ENCODE measurements at regions not wholly inside any gene's neighbourhood (a gene's known extent, or its start where the extent isn't known, plus 50 kb on each side); places are given as distances from the start of the nearest gene placed in this dataset.
"Not testable (repeated sequence)": the region's sequence is repeated elsewhere in the genome, so short reads cannot be mapped to it uniquely, and the experiment has no call there.

DNA sequence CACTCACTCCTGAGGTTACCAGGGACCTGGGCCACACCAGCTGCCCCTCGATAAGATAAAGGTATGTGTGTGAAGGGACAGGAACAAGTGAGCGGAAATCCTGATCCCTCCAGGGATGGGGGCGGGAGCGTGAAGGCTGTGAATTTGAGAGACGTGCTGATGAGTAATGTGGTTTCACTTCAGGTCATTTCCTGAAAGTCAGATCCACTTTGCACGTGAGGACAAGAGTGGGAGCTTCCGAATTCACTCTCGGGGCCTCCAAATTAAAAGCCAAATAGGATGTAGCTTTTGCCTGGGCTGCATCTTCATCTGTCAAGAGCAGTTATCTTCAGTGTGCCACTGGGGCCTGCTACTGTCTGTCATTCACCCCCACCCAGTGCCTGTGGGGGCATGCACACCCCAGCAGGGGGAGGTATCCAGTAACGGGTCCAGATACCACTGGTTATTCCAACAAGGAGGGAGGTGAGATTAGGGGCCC, 87.4 kb upstream of the LHX1 start:
- Mint-ChIP-seq H3K4me1 (peaks cover 10% of the 10 kb centered on the region), H3K36me3 (ENCODE audit: low read depth) (no peaks in the 10 kb centered on the region), H3K9me3 (no peaks in the 10 kb centered on the region), H3K27ac (ENCODE audit: unreplicated experiment) (no peak overlapping the region), H3K4me3 (no peak overlapping the region), H3K27me3 (ENCODE audit: low read depth) (no peaks in the 10 kb centered on the region)
- no peak for DNase-seq (ENCODE audit: low read depth, low spot score)
- TF ChIP-seq, protein P1, sequence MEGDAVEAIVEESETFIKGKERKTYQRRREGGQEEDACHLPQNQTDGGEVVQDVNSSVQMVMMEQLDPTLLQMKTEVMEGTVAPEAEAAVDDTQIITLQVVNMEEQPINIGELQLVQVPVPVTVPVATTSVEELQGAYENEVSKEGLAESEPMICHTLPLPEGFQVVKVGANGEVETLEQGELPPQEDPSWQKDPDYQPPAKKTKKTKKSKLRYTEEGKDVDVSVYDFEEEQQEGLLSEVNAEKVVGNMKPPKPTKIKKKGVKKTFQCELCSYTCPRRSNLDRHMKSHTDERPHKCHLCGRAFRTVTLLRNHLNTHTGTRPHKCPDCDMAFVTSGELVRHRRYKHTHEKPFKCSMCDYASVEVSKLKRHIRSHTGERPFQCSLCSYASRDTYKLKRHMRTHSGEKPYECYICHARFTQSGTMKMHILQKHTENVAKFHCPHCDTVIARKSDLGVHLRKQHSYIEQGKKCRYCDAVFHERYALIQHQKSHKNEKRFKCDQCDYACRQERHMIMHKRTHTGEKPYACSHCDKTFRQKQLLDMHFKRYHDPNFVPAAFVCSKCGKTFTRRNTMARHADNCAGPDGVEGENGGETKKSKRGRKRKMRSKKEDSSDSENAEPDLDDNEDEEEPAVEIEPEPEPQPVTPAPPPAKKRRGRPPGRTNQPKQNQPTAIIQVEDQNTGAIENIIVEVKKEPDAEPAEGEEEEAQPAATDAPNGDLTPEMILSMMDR (conservative IDR thresholded peaks at IDR 0.05): no peak

GRCh38 chr17:36850790-36851189, 86.5 kb upstream of the LHX1 start:
- Mint-ChIP-seq H3K27ac (ENCODE audit: unreplicated experiment) (no peak overlapping the region), H3K4me1 (peaks cover 10% of the 10 kb centered on the region), H3K36me3 (ENCODE audit: low read depth) (no peaks in the 10 kb centered on the region), H3K4me3 (no peak overlapping the region), H3K27me3 (ENCODE audit: low read depth) (no peaks in the 10 kb centered on the region), H3K9me3 (no peaks in the 10 kb centered on the region)
- no peak for DNase-seq (ENCODE audit: low read depth, low spot score)
- TF ChIP-seq, protein P1 (conservative IDR thresholded peaks at IDR 0.05): no peak

DNA sequence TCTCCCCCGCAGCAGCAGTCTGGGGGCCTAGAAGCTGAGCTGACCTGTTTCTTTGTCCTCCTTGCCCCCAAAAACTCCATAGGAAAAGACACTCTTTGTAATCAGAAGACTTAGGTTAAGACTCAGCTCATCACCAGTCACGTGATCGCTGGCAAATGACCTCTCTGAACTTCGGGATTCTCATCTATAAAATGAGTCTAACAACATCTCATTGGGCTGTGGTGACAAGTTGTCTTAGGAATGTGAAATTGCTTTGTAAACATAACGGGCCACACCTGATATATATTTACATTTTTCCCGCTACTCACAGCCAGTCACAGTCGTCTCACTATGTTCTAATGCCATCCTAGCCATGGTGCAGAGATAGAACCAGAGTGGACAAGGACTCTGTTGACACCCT, 86.0 kb upstream of the LHX1 start:
- Mint-ChIP-seq H3K9me3 (no peaks in the 10 kb centered on the region), H3K4me3 (no peak overlapping the region), H3K27me3 (ENCODE audit: low read depth) (peaks cover under 1% of the 10 kb centered on the region), H3K4me1 (peaks cover 10% of the 10 kb centered on the region), H3K27ac (ENCODE audit: unreplicated experiment) (no peak overlapping the region), H3K36me3 (ENCODE audit: low read depth) (no peaks in the 10 kb centered on the region)
- DNase-seq (ENCODE audit: low read depth, low spot score): no peak
- TF ChIP-seq, protein P1 (conservative IDR thresholded peaks at IDR 0.05): no peak

DNA sequence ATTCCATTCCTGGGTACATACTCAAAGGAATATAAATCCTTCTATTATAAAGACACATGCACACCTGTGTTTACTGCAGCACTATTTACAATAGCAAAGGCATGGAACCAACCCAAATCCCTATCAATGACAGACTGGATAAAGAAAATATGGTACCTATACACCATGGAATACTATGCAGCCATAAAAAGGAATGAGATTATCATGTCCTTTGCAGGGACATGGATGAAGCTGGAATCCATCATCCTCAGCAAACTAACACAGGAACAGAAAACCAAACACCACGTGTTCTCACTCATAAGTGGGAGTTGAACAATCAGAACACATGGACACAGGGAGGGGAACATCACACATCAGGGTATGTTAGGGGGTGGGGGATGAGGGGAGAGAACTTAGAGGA, 84.8 kb upstream of the LHX1 start:
- H3K27ac Mint-ChIP-seq (ENCODE audit: unreplicated experiment); H3K36me3 Mint-ChIP-seq (ENCODE audit: low read depth); DNase-seq (ENCODE audit: low read depth, low spot score); H3K4me3 Mint-ChIP-seq; H3K27me3 Mint-ChIP-seq (ENCODE audit: low read depth); H3K4me1 Mint-ChIP-seq; H3K9me3 Mint-ChIP-seq: not testable (repeated sequence)

DNA sequence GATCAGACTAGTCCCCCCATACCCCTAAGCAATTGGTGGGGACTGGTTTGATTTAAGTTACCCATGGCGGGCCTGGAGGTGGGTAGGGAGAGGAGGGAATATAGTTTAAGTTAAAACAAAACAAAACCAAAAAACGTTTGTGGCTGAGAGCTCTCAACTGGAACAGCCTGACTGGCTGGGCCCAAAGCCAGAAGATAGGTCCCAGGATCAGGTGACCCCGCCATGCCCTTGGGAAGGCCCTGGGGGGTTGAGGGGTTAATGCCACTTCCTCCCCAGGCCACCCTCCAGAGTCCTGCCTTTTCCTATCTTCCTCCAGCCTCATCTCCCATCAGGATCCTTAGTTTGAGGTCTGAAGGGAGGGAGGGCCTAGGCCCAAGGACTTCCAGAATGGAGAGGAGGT, 82.3 kb upstream of the LHX1 start:
- H3K27ac Mint-ChIP-seq (ENCODE audit: unreplicated experiment): no peak overlapping the region
- no peaks in the 10 kb centered on the region for H3K9me3 Mint-ChIP-seq
- DNase-seq (ENCODE audit: low read depth, low spot score): no peak
- TF ChIP-seq, protein P1 (conservative IDR thresholded peaks at IDR 0.05): no peak
- peaks cover 3% of the 10 kb centered on the region for H3K27me3 Mint-ChIP-seq (ENCODE audit: low read depth)
- peaks cover 7% of the 10 kb centered on the region for H3K4me1 Mint-ChIP-seq
- no peaks in the 10 kb centered on the region for H3K36me3 Mint-ChIP-seq (ENCODE audit: low read depth)
- no peak overlapping the region for H3K4me3 Mint-ChIP-seq

DNA sequence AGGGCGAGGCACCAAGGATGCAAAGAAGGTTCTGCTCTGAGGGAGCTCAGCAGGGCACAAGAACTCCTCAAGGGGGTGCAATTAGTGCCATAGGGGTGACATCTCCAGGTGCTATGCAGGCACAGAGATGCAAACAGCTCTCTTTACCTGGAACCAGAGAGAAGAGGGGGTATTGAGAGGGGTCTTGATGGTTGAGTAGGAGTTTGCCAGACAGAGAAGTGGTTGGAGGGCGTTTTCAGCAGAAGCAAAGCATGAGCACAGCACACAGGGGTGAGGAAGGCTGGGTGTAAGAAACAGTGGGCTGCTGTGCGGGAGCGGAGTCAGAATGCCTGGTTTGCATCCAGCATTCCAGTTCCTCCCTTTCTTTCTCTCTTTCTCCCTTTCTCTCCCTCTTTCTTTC, 81.8 kb upstream of the LHX1 start:
- Mint-ChIP-seq H3K4me1 (peaks cover 6% of the 10 kb centered on the region), H3K36me3 (ENCODE audit: low read depth) (no peaks in the 10 kb centered on the region), H3K27ac (ENCODE audit: unreplicated experiment) (no peak overlapping the region), H3K9me3 (no peaks in the 10 kb centered on the region), H3K27me3 (ENCODE audit: low read depth) (peaks cover 3% of the 10 kb centered on the region), H3K4me3 (no peak overlapping the region)
- no peak for DNase-seq (ENCODE audit: low read depth, low spot score)
- TF ChIP-seq, protein P1 (conservative IDR thresholded peaks at IDR 0.05): no peak

Data from neural crest cell (in vitro differentiated cells).